OCI-LY1 (cell line): ENCODE measurements at regions not wholly inside any gene's neighbourhood (a gene's known extent, or its start where the extent isn't known, plus 50 kb on each side); places are given as distances from the start of the nearest gene placed in this dataset.

Source experiments
- CTCF ChIP-seq: fragments of 200-600 bp; sonication (generic), shearing (Covaris generic); IDR thresholded peaks from 2 replicates; pipeline ENCODE4 v1.5.1; 2017; ENCODE audit warnings: mild to moderate bottlenecking, antibody characterized with exemption, low read length, moderate library complexity, mixed read lengths
- EZH2 ChIP-seq: fragments of 200-600 bp; sonication (generic), shearing (Covaris generic); IDR thresholded peaks from 2 replicates; pipeline ENCODE4 v1.8.0; 2017; ENCODE audit warnings: borderline replicate concordance, mixed run types, mild to moderate bottlenecking, antibody characterized with exemption, low read length, moderate library complexity, mixed read lengths

GRCh38 chr4:86443495-86443894 is 83.6 kb upstream of the MAPK10 start:
- no peak for TF ChIP-seq CTCF
- TF ChIP-seq EZH2 = no peak
